ENCODE measurements at regions not wholly inside any gene's neighbourhood (a gene's known extent, or its start where the extent isn't known, plus 50 kb on each side); places are given as distances from the start of the nearest gene placed in this dataset.

GRCh38 chr2:125711075-125711474 lies 944.9 kb upstream of the GYPC start:
- H3K9me3 ChIP-seq (replicated peaks) = no peaks in the 10 kb centered on the region
- H3K36me3 ChIP-seq = no peaks in the 10 kb centered on the region
- no peak for DNase-seq
- no peak overlapping the region for H3K4me3 ChIP-seq
- intact Hi-C loops (cut with micrococcal nuclease) = no loop called here
- no peak for TF ChIP-seq CTCF (IDR thresholded peaks at IDR 0.05; ENCODE audit: borderline replicate concordance)
- H3K4me1 ChIP-seq = no peaks in the 10 kb centered on the region
- H3K27me3 ChIP-seq (ENCODE audit: low read depth) = no peaks in the 10 kb centered on the region
- no peak overlapping the region for H3K27ac ChIP-seq (replicated peaks)

- intact Hi-C loops (cut with micrococcal nuclease) = no loop called here
- no peak for TF ChIP-seq CTCF (IDR thresholded peaks at IDR 0.05; ENCODE audit: borderline replicate concordance)
These were observed 942.4 kb upstream of the GYPC start for GRCh38 chr2:125713533-125713932.

DNA sequence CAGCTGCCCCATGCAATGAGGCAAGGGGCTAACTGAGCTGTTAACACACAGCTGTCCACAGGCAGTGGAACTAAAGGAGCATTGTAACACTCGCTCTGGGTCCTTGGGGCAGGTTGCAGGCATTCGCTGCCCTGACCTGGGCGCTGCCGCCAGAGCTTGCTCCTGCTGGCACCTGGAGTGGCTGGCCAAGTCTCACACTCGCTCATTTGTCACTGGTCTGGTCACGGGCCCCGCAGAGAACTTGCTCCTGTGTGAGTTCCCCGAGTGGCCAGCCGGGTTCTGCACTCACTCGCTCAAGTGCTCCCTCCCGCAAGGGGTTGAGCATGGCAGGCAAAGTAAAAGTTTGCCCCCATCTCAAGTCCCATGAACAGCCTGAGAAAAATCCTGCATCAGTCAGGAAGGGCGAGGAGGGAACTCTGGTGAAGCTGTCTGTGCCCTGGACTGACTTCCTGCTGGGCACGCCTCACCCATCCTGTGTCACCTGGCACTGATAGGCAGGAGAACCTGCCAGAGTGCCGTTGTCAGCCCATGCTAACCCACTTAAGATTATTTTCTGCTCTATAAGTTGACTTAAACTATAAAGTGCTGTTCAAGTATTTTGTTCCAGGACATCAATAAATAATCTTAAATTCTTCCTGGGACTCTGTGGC lies 934.8 kb upstream of the GYPC start:
- Histone ChIP-seq H3K36me3 (no peaks in the 10 kb centered on the region), H3K4me1 (no peaks in the 10 kb centered on the region), H3K4me3 (no peak overlapping the region), H3K9me3 (replicated peaks) (no peaks in the 10 kb centered on the region), H3K27ac (replicated peaks) (no peak overlapping the region), H3K27me3 (ENCODE audit: low read depth) (no peaks in the 10 kb centered on the region)
- intact Hi-C loops (cut with micrococcal nuclease) = no loop called here
- DNase-seq = no peak
- TF ChIP-seq CTCF (IDR thresholded peaks at IDR 0.05; ENCODE audit: borderline replicate concordance) = no peak

More at GRCh38 chr2:125713533-125713932, 942.4 kb upstream of the GYPC start:
- no peak for DNase-seq
- Histone ChIP-seq H3K4me1 (no peaks in the 10 kb centered on the region), H3K27me3 (ENCODE audit: low read depth) (no peaks in the 10 kb centered on the region), H3K4me3 (no peak overlapping the region), H3K9me3 (replicated peaks) (no peaks in the 10 kb centered on the region), H3K36me3 (no peaks in the 10 kb centered on the region), H3K27ac (replicated peaks) (no peak overlapping the region)

GRCh38 chr2:125730921-125731320 lies 925.0 kb upstream of the GYPC start:
- no peak overlapping the region for H3K4me3 ChIP-seq
- no peak for DNase-seq
- no peaks in the 10 kb centered on the region for H3K27me3 ChIP-seq (ENCODE audit: low read depth)
- H3K9me3 ChIP-seq (replicated peaks) = peaks cover 10% of the 10 kb centered on the region
- H3K4me1 ChIP-seq = no peaks in the 10 kb centered on the region
- H3K36me3 ChIP-seq = no peaks in the 10 kb centered on the region
- intact Hi-C loops (cut with micrococcal nuclease) = no loop called here
- H3K27ac ChIP-seq (replicated peaks) = no peak overlapping the region
- TF ChIP-seq CTCF (IDR thresholded peaks at IDR 0.05; ENCODE audit: borderline replicate concordance) = no peak

GRCh38 chr2:125736306-125736705 lies 919.7 kb upstream of the GYPC start:
- Histone ChIP-seq H3K27me3 (ENCODE audit: low read depth) (no peaks in the 10 kb centered on the region), H3K4me1 (no peaks in the 10 kb centered on the region), H3K9me3 (replicated peaks) (peaks cover 24% of the 10 kb centered on the region), H3K27ac (replicated peaks) (no peak overlapping the region), H3K36me3 (no peaks in the 10 kb centered on the region), H3K4me3 (no peak overlapping the region)
- DNase-seq = no peak
- TF ChIP-seq CTCF (IDR thresholded peaks at IDR 0.05; ENCODE audit: borderline replicate concordance) = no peak
- intact Hi-C loops (cut with micrococcal nuclease) = no loop called here

Measured in left ventricle myocardium inferior (tissue), 1 donor.